HCT116 (cell line): ENCODE measurements at regions not wholly inside any gene's neighbourhood (a gene's known extent, or its start where the extent isn't known, plus 50 kb on each side); places are given as distances from the start of the nearest gene placed in this dataset.

ENCODE experiments used
- ATAC-seq: fragments of 200-7000 bp; cut with Tn5 transposase; 2 replicates; pipeline ENCODE4 v1.9.1; 2020; ENCODE audit warnings: mild to moderate bottlenecking, moderate library complexity
- BruUV-seq: library from RNA; stranded (reverse); fragments of 400-500 nt; replicated peaks from 2 replicates; lab custom pipeline; 2021; lab: Mats Ljungman, UMichigan
- CTCF ChIA-PET: fragments of 300-600 bp; sonication (Branson Sonifier 250); formaldehyde crosslinking; loops from one replicate; lab custom pipeline; 2021; ENCODE audit warnings: antibody characterized with exemption; lab: Charles Lee
- POLR2A ChIA-PET: fragments of 300-600, 350-600 bp; sonication (Branson Sonifier 250); formaldehyde crosslinking; loops from one replicate; lab custom pipeline; 2021; ENCODE audit warnings: antibody characterized with exemption; lab: Charles Lee
- RAD21 ChIA-PET, 2 experiments: fragments of 300-600 bp; sonication (Branson Sonifier 250); formaldehyde crosslinking; loops; one replicate each; lab custom pipeline; 2023; ENCODE audit warnings: low total read pairs in 2 of 2; ENCODE audit not compliant: uncharacterized antibody in 2 of 2, unreplicated experiment in 2 of 2, low non-redundant PET in 1 of 2; lab: Charles Lee
- DNase-seq: peaks from one replicate; pipeline ENCODE4 v3.0.0-alpha.2; 2010; ENCODE audit warnings: low read depth, low spot score
- H2AFZ ChIP-seq: fragments of 200-600 bp; shearing (Covaris generic), sonication (generic); 2 replicates; pipeline ENCODE4 v1.6.1; 2017; ENCODE audit warnings: low read depth, mixed run types, mixed read lengths, antibody characterized with exemption, low read length; ENCODE audit not compliant: poor library complexity, severe bottlenecking
- H3K27ac ChIP-seq: 2 replicates; pipeline ENCODE4 v1.5.1; 2012; ENCODE audit warnings: low read depth, low read length
- H3K27me3 ChIP-seq: fragments of 200-600 bp; sonication (generic); 2 replicates; pipeline ENCODE4 v1.6.1; 2016; ENCODE audit warnings: mixed run types, low read length, mixed read lengths; ENCODE audit not compliant: insufficient read depth
- H3K36me3 ChIP-seq, 2 experiments: fragments of 200-500 bp in 1 of 2; fragments of 200-600 bp in 1 of 2; sonication (Bioruptor generic) in 1 of 2; sonication (generic) in 1 of 2; 2 replicates each; pipeline versions ENCODE4 v1.5.1 to v1.6.1; 2014 to 2016; ENCODE audit warnings: low read length in 2 of 2, inconsistent platforms in 1 of 2, mixed read lengths in 1 of 2, mixed run types in 1 of 2; ENCODE audit not compliant: insufficient read depth in 2 of 2, control insufficient read depth in 1 of 2
- H3K4me1 ChIP-seq, 2 experiments: fragments of 200-600 bp in 1 of 2; sonication (generic) in 1 of 2; 2 replicates each; pipeline versions ENCODE4 v1.5.1 to v1.6.1; 2012 to 2017; ENCODE audit warnings: low read length in 2 of 2, inconsistent platforms in 1 of 2, mild to moderate bottlenecking in 1 of 2, mixed read lengths in 1 of 2, mixed run types in 1 of 2, moderate library complexity in 1 of 2; ENCODE audit not compliant: insufficient read depth in 2 of 2, control insufficient read depth in 1 of 2
- H3K4me2 ChIP-seq: fragments of 200-600 bp; sonication (generic); 2 replicates; pipeline ENCODE4 v1.6.1; 2017; ENCODE audit warnings: mixed run types, low read length, mixed read lengths
- H3K4me3 ChIP-seq, 2 experiments: fragments of 200-600 bp in 1 of 2; sonication (generic) in 1 of 2; replicated peaks in 1 of 2; 2 replicates each; pipeline ENCODE4 v1.5.1; 2011 to 2016; ENCODE audit warnings: low read length in 2 of 2, control low read depth in 1 of 2, low read depth in 1 of 2, mild to moderate bottlenecking in 1 of 2, mixed read lengths in 1 of 2, mixed run types in 1 of 2
- H3K79me2 ChIP-seq: fragments of 200-600 bp; sonication (generic); 2 replicates; pipeline ENCODE4 v1.6.1; 2017; ENCODE audit warnings: mild to moderate bottlenecking, mixed run types, low read length, moderate library complexity, mixed read lengths; ENCODE audit not compliant: insufficient read depth
- H3K9ac ChIP-seq: fragments of 200-600 bp; sonication (generic); 2 replicates; pipeline ENCODE4 v1.6.1; 2016; ENCODE audit warnings: low read length, mixed read lengths
- H3K9me2 ChIP-seq: fragments of 200-600 bp; sonication (generic), shearing (Covaris generic); 2 replicates; pipeline ENCODE4 v1.6.1; 2017; ENCODE audit warnings: mixed run types, mild to moderate bottlenecking, moderate library complexity; ENCODE audit not compliant: insufficient read depth
- H3K9me3 ChIP-seq, 2 experiments: fragments of 200-500 bp in 1 of 2; fragments of 200-600 bp in 1 of 2; sonication (Bioruptor generic) in 1 of 2; sonication (generic) in 1 of 2; 2 replicates each; pipeline ENCODE4 v1.6.1; 2014 to 2017; ENCODE audit warnings: low read length in 2 of 2, mixed read lengths in 2 of 2, inconsistent platforms in 1 of 2, low read depth in 1 of 2, mild to moderate bottlenecking in 1 of 2, mixed run types in 1 of 2, moderate library complexity in 1 of 2; ENCODE audit not compliant: control insufficient read depth in 1 of 2, insufficient read depth in 1 of 2
- H4K20me1 ChIP-seq: fragments of 200-600 bp; sonication (generic), shearing (Covaris generic); 2 replicates; pipeline ENCODE4 v1.6.1; 2017; ENCODE audit warnings: mixed run types, mild to moderate bottlenecking, moderate library complexity; ENCODE audit not compliant: insufficient read depth
- CBX3 ChIP-seq: IDR thresholded peaks from 2 replicates; pipeline ENCODE4 v1.6.1; 2012; ENCODE audit warnings: low read depth
- CEBPB ChIP-seq: IDR thresholded peaks from 2 replicates; pipeline ENCODE4 v1.6.1; 2012; ENCODE audit warnings: low read depth
- EGR1 ChIP-seq: IDR thresholded peaks from 2 replicates; pipeline ENCODE4 v1.6.1; 2012; ENCODE audit warnings: low read depth
- ELF1 ChIP-seq: IDR thresholded peaks from 2 replicates; pipeline ENCODE4 v1.6.1; 2012; ENCODE audit warnings: low read depth, borderline replicate concordance
- EZH2 ChIP-seq: fragments of 200-600 bp; sonication (generic); IDR thresholded peaks from 2 replicates; pipeline ENCODE4 v1.6.1; 2017; ENCODE audit warnings: antibody characterized with exemption, mixed run types
- EZH2phosphoT487 ChIP-seq: fragments of 200-600 bp; IDR thresholded peaks from 2 replicates; pipeline ENCODE4 v1.6.1; 2018; ENCODE audit warnings: antibody characterized with exemption, borderline replicate concordance
- FOSL1 ChIP-seq: IDR thresholded peaks from 2 replicates; pipeline ENCODE4 v1.6.1; 2012; ENCODE audit warnings: low read depth
- JUND ChIP-seq: IDR thresholded peaks from 2 replicates; pipeline ENCODE4 v1.6.1; 2012
- POLR2A ChIP-seq: IDR thresholded peaks from 2 replicates; pipeline ENCODE4 v1.7.0; 2011; ENCODE audit warnings: borderline replicate concordance; ENCODE audit not compliant: insufficient read depth, insufficient read length; ENCODE audit errors: extremely low read depth
- RAD21 ChIP-seq: IDR thresholded peaks from 2 replicates; pipeline ENCODE4 v1.6.1; 2012; ENCODE audit warnings: low read depth, mild to moderate bottlenecking
- REST ChIP-seq: IDR thresholded peaks from 2 replicates; pipeline ENCODE4 v1.6.1; 2012; ENCODE audit warnings: low read depth
- SIN3A ChIP-seq: IDR thresholded peaks from 2 replicates; pipeline ENCODE4 v1.6.1; 2012; ENCODE audit warnings: low read depth
- SP1 ChIP-seq: IDR thresholded peaks from 2 replicates; pipeline ENCODE4 v1.6.1; 2012; ENCODE audit warnings: low read depth
- SRF ChIP-seq: IDR thresholded peaks from 2 replicates; pipeline ENCODE4 v1.6.1; 2012; ENCODE audit warnings: low read depth
- TCF7L2 ChIP-seq: IDR thresholded peaks from 2 replicates; pipeline ENCODE4 v1.7.0; 2011; ENCODE audit warnings: borderline replicate concordance, inconsistent platforms; ENCODE audit not compliant: insufficient read depth, insufficient read length; ENCODE audit errors: extremely low read depth
- intact Hi-C: fragments of 100-400 bp; cut with micrococcal nuclease; formaldehyde crosslinking; loops from 2 replicates; pipeline ENCODE4 v1.10.0; 2022
- TF ChIP-seq, protein P1 (sequence below): IDR thresholded peaks from 2 replicates; pipeline ENCODE4 v1.6.1; 2012
- TF ChIP-seq, protein P2 (sequence below), 3 experiments: fragments of 200-600 bp in 1 of 3; sonication (generic) in 1 of 3; IDR thresholded peaks in 2 of 3; conservative IDR thresholded peaks in 1 of 3; 2 replicates each; pipeline ENCODE4 v1.5.1; 2012 to 2017; ENCODE audit warnings: low read depth in 2 of 3, low read length in 2 of 3, antibody characterized with exemption in 1 of 3, borderline replicate concordance in 1 of 3, control low read depth in 1 of 3, mild to moderate bottlenecking in 1 of 3, mixed read lengths in 1 of 3, mixed run types in 1 of 3, moderate library complexity in 1 of 3; ENCODE audit not compliant: insufficient read depth in 1 of 3
- TF ChIP-seq, protein P3 (sequence below): IDR thresholded peaks from 2 replicates; pipeline ENCODE4 v1.6.1; 2012

- Histone ChIP-seq H3K9me3 (peaks cover 0 to 4% of the 10 kb centered on the region in 2 experiments; a peak in 1 of 4 replicates), H3K4me1 (no peaks in the 10 kb centered on the region), H3K27ac (no peak overlapping the region), H4K20me1 (no peaks in the 10 kb centered on the region), H3K9me2 (no peaks in the 10 kb centered on the region), H3K27me3 (no peaks in the 10 kb centered on the region), H3K79me2 (no peaks in the 10 kb centered on the region), H3K4me3 (no peak overlapping the region), H3K9ac (no peak overlapping the region), H3K36me3 (no peaks in the 10 kb centered on the region), H3K4me2 (no peak overlapping the region), H2AFZ (no peak overlapping the region)
- ChIA-PET POLR2A (no interaction called here), CTCF (no interaction called here), RAD21 (no interaction called here)
- no TSS peak for BruUV-seq
- TF ChIP-seq CEBPB: no peak
- TF ChIP-seq FOSL1: no peak
- TF ChIP-seq, protein P1, sequence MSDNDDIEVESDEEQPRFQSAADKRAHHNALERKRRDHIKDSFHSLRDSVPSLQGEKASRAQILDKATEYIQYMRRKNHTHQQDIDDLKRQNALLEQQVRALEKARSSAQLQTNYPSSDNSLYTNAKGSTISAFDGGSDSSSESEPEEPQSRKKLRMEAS: no peak
- TF ChIP-seq, protein P2, sequence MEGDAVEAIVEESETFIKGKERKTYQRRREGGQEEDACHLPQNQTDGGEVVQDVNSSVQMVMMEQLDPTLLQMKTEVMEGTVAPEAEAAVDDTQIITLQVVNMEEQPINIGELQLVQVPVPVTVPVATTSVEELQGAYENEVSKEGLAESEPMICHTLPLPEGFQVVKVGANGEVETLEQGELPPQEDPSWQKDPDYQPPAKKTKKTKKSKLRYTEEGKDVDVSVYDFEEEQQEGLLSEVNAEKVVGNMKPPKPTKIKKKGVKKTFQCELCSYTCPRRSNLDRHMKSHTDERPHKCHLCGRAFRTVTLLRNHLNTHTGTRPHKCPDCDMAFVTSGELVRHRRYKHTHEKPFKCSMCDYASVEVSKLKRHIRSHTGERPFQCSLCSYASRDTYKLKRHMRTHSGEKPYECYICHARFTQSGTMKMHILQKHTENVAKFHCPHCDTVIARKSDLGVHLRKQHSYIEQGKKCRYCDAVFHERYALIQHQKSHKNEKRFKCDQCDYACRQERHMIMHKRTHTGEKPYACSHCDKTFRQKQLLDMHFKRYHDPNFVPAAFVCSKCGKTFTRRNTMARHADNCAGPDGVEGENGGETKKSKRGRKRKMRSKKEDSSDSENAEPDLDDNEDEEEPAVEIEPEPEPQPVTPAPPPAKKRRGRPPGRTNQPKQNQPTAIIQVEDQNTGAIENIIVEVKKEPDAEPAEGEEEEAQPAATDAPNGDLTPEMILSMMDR (IDR thresholded peaks at IDR 0.05 in 2 of 3, conservative IDR thresholded peaks at IDR 0.05 in 1 of 3; ENCODE audit: borderline replicate concordance in 1 of 3, insufficient read depth in 1 of 3, low read depth in 2 of 3, low read length in 2 of 3): no peak
- TF ChIP-seq SRF: no peak
- TF ChIP-seq SP1: no peak
- no peak for TF ChIP-seq TCF7L2
- TF ChIP-seq, protein P3, sequence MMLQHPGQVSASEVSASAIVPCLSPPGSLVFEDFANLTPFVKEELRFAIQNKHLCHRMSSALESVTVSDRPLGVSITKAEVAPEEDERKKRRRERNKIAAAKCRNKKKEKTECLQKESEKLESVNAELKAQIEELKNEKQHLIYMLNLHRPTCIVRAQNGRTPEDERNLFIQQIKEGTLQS: no peak
- no peak for TF ChIP-seq CBX3
- no peak for TF ChIP-seq ELF1
- TF ChIP-seq SIN3A: no peak
- no peak for TF ChIP-seq EZH2phosphoT487
- no peak for TF ChIP-seq EGR1
- TF ChIP-seq RAD21: no peak
- TF ChIP-seq REST: no peak
- no peak for TF ChIP-seq EZH2
- TF ChIP-seq JUND: no peak
- TF ChIP-seq POLR2A: no peak
- intact Hi-C loops: no loop called here
- no peak for DNase-seq
- no peak for ATAC-seq
Observed at GRCh38 chr11:115700981-115701875, 197.0 kb upstream of the CADM1 start.
